ENCODE measurements at regions not wholly inside any gene's neighbourhood (a gene's known extent, or its start where the extent isn't known, plus 50 kb on each side); places are given as distances from the start of the nearest gene placed in this dataset.

DNA sequence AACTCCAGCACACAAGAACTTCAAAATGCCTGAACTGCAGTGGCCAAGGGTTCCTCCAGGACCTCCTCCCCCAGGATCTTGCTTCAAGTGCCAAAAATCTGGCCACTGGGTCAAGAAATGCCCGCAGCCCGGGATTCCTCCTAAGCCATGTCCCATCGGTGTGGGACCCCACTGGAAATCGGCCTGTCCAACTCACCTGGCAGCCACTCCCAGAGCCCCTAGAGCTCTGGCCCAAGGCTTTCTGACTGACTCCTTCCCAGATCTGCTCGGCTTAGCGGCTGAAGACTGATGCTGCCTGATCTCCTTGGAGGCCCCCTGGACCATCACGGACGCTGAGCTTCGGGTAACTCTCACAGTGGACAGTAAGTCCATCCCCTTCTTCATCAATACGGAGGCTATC, 306.4 kb downstream of the RBM43 start:
- DNase-seq, result no peak

DNA sequence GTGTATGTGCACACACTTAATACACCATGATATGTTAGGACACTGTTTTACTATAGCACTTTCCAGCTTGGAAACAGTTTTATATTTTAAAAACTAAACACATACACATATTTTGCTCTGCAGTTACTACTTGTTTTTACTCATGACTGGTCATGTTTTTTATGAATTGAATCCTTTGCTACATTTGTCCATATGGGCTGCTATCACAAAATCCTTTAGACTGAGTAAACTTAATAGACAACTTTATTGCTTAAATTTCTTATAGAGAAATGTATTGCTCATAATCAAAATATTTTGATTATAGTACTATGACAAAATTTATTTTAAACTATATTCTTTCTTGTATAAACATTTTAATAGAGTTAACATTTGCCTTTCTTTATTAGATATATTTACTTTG, 314.8 kb downstream of the RBM43 start:
- no peak for DNase-seq

DNA sequence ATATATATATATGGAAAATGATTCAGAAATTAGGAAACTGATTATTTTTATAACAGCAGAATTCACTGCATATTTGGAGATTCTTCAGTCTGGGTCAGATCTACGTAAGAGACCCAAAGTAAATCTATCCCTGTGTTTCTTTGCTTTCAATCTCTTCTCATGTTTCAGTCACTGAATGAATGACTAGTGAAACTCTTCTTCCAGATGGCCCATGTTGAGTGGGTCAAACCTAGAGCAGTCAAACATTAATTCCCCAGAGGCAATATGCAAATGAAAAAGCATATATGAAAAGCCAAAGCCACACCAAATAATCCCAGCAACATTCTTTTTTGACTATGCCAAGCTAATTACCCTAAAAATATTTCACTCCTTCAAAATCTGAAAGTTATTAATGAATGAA, 317.3 kb downstream of the RBM43 start:
- no peak for DNase-seq

DNA sequence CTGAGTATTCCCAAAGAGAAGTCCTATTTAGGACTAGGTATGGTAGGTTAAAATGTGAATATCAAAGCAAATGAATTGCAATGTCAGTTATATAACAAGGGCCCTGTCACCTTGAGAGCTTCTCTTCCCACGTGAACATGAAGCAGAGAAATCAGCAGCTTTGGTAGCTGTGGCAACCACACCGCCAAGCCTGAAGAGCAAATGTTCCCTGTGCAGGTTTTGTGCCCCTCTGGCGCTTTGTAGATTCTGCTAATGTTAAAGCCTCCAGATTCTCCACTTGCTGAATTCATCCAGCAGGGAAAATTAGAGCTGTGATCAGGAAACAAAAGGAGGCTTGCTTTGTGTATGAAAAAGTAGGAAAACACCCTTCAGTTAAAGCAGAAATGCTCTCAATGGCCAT, 322.6 kb downstream of the RBM43 start:
- no peak for DNase-seq

DNA sequence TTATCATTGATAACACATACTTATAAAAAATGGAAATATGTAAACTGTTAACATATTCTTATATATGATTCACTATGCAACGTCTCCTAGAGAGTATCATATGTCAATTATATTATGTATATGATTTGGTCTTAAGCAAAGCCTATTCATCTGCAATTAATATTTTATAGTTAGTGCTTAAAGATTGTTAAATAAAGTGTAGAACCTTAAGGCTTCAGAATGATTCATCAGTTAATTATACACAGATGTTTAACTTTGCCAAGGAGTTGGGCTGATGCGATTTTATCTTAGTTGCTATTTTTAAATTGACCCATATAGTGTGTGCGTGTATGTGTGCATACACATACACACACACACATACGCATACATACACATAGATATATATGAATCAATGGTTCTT, 323.1 kb downstream of the RBM43 start:
- DNase-seq, result no peak

DNA sequence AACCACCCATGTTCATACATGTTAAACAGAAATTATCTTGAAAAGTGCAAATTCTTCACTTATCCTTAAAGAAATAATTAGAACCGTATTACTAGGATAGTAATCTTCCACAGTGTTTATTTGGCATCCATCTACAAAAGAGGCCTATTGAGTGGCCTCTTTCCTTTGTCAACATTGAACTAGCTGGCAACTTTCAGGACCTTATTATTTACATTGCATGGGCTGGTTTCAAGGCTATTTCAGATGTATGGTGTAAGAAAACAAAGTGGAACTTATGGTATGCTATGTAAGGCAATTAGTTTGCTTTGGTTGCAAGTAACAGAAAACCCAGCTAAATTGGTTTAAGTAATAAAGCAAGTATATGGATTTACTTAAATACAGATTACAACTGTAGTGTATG, 324.6 kb downstream of the RBM43 start:
- DNase-seq, result no peak

DNA sequence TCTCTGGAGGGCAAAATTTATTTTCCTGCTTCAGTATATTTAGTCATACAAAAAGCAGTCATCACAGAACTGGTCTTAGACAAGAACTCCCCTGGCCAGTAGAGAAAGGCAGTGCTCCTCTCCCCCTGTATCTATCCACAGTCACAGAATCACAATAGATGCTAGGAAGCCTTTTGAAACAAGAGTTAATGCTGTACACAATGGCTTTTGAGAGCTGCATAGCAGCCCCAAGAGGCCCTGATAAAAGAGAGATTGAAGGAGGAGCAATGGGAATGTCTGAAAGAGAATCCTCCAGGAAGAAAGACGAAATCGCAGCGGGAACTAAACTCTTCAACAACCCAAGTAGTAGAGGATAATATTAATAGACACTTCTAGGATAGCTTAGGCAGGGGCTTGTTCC, 330.2 kb downstream of the RBM43 start:
- DNase-seq, result no peak

DNA sequence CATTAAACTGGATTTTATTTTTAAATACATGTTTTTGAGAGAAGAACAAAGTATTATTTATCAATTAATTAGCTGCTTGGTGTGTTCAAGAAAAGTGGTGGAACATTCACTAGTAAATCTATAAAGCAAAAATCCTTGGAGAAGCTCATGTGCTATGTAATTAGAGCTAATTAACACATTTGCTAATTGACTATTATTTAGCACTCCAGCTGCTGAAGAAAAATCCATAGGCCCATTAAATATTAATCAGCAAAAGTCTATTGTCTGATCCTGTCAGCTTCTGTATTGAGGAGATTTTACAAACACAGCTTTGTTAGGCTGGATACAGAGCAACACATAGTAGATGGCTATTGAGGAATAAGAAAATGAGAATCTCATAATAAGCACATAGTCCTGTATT, 336.1 kb downstream of the RBM43 start:
- no peak for DNase-seq

DNA sequence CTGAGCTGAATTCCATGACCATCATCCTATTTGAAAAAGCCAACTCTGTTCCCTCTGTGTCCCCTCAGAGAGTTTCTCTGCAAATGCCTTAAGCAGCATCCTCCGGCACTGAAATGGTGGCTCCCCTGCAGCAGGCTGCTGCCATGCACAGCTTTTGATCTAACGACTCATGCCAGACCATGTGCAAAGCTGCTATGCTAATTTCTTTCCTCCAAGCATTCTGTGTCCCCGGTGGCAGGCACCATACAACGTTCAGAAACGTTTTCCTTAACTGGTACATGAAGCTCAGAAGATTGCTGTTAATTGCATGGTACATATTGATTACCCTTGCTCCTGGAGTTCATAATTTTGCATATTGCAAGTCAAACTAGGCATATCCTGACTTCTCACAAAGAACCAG, 336.8 kb downstream of the RBM43 start:
- no peak for DNase-seq

DNA sequence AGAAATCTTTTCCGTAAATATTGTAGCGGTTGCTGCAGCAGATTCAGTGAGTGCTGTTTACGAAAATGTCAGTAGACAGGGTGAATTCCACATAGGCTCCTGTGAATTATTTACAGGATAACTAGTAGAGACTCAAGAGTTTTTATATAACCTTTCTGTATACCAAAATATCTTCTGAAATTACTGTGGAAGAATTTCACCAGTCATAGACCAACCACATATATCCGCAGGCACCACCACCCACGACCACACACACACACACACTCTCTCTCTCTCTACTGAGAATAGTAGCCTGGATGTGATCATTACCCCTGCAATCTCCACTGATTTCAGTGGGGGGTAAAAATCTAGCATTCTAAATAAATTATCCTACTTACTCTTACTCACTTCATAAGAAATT, 341.8 kb downstream of the RBM43 start:
- DNase-seq, result no peak

DNA sequence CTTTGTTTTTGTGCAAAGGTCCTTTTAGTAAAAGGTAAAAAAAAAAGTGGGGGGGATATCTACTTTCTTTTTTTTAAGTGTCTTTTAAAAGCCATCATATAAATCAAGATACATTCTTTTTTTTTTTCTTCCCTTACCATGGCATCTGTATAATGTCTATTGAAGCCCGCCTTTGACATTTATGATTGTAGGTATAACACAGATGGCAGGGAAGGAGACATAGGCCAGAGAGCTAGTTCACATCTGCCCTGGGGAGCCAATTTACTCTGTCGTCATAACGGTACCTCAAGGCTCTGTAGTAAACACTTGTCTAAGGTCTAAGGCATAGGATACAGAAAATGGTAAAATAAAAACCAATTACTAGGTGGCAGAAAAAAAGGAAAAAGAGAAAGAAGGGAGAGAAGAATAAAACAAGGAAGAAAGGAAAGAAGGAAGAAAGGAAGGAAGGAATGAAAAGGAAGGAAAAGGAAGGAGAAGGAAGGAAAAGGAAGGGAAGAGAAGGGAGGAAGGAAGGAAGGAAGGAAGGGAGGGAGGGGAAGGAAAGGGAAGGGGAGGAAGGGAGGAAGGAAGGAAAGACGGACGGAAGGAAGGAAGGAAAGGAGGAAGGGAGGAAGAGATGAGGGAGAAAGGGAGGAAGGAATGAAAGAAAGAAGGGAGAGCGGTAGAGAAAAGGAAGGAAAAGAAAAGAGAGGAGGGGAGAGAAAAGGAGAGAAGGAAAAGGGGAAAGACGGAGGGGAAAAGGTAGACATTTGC, 343.5 kb downstream of the RBM43 start:
- no peak for DNase-seq

DNA sequence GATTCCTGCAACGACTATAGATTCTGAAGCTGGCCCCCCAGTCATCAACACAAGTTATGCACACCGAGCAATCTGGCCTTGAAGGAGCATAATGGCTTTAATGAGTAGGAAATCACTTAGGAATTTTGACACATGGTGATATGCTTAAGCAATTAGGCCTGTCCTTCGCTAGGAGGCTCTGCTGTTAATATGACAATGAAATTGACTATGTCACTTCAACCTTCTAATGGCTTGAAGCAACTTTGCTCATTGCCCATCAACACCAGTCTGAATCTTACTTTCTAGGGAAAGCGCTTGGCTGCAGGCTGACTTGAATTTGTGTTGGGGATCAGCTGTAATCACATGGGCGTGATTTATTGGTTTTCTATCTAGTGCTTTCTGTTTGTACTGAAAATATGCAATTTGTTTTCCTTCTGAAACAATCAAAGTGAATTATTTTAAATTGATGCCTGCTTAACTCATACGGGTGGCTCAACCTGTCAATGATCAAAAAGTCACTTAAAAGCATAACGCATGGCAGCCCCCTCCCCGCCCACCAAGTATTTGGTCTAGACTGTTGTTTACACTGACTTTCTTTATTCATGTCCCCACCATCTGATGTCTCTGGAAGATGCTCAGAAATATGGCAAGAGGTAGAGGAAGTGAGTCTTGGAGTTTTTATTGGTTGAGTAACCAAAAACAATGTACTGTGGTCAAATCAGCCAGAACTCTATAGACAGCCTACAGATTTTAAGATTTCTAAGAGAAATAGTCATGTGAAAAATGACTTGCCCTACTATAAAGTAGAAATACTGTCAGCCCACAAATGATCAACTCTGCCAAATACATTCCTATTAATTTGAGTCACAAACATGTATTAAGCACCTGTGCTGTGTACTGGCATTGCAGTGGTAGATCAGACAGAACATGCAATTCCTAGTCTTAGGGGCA, 344.9 kb downstream of the RBM43 start:
- DNase-seq, result no peak

DNA sequence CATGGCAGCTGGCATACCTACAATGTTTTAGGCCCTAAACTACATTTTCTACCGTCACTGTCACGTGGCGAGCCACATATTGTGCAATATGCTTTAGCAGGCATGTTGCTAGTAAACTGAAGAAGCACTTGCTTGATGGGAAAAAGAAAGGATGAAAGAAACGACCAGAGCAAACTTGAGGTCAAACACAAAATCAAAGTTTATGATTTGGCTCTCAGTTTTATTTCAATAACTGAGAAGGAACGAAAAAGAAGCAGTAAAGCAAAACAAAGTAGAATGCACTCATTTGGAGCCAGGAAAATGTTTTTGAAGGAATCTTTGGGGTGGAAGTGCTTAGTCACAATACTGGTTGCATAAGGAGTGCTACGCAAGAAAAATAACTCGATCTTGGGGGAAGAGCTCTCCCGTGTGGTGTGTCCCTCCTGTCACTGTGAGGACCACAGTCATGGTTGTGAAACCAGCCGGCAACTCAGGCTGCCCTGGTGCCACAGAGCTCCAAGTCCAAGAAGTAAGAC, 349.8 kb downstream of the RBM43 start:
- no peak for DNase-seq

DNA sequence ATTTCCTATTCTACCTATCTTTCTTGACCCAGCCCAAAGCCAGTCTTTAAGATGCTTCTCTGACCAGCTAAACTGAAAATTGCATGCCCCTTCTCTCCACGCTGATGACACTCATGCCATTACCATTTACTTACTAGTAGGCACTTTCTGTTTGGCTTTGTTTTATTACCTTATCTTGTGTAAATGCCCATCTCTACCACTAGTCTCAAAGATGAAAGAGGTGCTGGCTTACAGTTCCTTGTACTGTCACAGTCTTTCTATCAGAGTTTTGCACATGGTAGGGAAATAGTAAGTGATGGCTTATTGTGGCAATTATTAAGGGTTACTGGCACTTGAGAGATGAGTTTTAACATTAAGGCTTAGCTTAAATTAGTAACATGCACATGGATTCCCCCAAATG, 352.1 kb downstream of the RBM43 start:
- no peak for DNase-seq

DNA sequence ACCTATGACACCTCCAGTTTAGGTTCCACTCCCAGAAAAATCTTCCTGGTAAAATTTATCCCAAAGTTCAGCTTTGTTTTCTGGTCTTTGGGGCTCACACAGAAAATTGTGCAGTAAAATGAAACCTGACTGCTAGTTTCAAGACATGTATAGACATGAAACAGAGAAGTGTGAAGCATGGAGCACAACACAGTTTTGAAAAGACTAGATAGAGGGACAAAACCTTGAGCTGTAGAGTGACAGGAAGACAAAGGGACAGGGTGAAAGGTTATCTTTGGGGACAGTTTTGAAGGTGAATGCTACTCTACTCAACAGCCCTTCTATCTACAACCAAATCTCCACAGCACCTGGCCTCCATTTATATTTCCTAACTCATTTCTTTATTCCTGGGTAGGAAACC, 352.6 kb downstream of the RBM43 start:
- DNase-seq, result no peak

DNA sequence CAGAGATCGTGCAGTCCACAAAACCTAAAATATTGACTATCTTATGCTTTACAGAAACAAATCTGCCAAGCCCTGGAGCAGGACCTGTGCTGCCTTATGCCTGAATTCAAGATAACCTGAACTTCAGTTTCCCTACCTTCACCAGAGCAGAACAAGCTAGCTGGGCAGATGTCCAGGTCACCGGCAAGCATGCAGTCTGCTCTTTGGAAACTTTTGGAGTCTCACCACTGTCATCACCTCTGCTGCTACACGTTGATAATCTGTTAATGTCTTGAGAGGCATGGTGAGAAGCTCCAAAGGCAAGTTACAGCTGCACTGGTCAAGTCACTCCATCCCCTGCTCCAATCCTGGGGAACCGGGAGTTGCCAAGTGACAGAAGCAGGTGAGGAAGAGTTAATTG, 354.2 kb downstream of the RBM43 start:
- DNase-seq, result no peak

DNA sequence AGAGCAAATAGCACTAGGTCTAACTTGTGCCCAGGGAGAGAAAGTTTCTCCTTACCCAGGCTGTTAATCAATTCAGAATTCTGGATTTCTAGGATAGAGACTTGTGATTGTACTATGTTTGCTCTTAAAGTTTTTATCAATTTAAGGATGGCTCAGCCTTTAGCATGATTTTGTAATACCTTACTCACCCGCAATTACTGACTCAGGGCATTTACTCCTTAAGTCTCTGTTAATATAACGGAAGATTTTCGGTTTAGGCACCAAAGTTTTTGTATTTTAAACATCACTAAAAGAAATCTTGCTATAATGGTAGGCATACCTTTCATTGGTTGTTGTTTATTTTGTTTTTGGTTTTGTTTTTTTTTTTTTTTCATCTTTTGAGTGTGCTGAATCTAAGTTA, 358.2 kb downstream of the RBM43 start:
- no peak for DNase-seq

DNA sequence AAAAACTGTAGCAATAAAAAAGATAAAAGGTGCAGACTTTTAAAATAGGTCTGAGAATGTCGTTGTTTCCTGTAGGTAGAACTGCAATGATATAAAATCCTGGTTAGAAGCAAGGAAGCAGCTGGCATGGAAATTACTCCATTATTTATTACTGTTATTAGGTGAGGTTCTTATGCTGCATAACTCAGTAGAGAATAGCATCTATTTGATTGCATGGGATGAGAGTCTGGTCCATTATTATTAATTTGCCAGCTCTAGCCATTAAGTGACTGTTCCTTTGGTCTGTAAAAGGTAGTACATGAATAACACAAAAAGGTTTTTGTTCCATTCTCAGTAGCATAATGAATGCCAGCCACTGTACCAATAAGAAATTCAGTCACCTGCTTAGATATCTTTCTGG, 358.6 kb downstream of the RBM43 start:
- no peak for DNase-seq

DNA sequence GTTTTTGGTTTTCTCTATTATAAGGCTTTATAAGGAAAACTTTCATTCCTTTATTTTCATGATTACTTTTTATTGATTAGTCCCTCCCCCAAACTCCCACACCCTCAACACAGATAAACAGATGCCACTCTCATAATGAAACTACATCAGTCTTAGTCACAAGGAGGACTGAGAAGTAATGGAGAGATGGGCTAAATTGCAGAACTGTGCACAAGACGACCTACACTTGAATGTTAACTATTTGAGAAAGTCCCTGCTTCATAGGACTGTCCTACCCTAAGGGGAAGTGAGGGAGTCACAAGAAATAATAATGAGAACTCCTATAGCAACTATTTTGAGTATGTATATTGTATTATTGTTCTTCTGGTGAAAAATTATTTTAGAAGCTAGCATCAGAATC, 360.8 kb downstream of the RBM43 start:
- no peak for DNase-seq

DNA sequence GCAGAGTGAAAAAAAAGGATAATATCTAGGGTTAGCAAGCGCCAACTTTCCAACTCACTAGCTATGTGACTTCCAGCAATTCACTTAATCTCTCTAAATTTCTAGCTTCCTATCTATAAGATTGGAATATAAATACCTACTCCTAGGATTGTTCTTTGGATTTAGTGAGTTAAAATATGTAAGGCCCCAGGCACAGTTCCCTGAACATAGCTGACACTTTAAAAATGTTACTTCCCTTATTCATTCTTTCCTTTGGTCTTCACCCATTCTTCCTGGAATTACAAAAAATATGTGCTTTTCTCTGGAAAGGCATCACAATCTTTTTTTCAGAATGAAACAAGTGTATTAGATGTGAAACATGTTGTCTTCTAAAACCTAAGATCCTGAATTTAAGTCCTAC, 365.7 kb downstream of the RBM43 start:
- no peak for DNase-seq

DNA sequence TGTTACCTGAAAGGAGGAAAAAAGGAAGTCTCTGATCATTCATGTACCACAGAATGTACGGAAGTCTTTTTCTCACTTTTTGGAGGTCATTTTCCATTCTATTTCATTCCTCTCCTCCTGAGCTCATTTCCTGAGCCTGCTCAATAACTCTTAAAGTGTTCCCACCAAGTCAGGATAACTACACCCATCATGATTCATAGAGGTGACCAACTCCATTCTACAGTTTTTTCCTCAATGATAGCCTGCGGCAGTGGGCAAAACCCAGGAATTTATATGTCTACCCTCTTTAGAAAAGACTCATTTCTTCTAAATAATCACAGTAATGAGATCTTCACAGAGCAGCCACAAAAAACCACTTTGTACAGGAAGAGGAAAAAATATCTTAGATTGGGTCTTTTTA, 372.5 kb downstream of the RBM43 start:
- DNase-seq, result no peak

DNA sequence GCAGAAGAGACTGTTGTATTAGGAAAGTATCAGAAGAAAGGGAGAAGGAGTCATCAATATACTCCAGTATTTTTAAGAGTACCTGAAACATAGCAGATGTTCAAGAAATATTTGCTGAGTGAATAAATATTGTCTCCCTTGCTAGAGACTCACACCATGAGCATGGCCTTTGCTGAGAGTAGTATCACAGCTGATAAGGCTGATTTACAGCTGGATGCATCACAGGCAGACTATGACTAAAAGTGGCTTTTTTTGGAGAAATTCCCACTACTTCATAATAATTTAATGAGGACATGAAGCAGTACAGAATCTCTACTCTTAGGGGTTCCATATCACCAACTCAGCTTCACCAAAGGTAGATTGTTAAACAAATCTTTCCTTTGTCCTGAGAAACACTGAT, 373.3 kb downstream of the RBM43 start:
- no peak for DNase-seq

DNA sequence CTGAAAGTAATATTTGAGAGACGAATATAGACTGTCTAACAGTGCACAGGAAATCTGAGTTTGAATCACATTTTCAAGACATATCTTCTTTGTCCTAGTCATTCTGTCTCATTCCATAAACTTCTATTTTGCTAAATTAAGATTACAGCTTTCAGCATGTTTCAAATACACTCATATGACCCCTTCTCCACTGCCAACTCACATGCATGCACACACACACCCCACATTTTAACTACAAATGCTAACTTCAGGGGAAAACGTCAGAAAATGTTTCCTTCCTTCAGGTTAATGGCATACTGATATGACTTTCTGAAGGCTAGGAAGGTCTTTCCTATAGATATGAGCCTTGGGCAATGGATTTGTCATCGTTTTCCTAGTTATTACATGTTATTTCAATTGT, 373.7 kb downstream of the RBM43 start:
- DNase-seq, result no peak

DNA sequence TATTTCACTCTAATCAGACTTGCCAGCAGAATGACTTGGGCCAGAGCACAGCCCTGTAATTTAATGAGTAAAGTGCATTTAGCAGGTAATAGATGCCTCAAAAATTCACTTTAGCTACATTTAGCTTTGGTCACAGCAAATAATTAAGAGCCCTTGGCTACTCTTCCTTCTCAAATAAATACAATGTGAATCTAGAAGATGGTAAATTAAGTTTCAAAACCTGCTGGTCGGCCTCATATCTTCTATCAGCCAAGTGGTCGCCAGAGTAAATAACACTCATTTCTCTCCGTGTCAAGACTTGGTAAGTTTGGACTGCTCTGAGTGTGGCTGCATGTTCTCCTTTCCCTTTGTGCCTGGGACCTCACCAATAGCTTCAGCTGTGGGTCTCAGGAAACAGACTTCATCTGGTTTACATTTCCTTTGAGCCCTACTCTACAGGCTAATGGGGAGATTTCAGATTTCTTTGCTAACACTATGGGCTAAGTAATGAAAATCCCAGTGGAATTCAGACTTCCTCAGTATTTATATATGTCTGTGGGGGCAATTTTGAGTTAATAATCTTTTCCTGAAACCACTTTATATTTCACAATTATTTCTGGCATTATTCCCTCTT, 375.8 kb downstream of the RBM43 start:
- DNase-seq, result no peak
